NCI-H1694 (cell line): ENCODE measurements at regions not wholly inside any gene's neighbourhood (a gene's known extent, or its start where the extent isn't known, plus 50 kb on each side); places are given as distances from the start of the nearest gene placed in this dataset.
A peak's percentile ranks its signal among the peaks of the same experiment; 100 is the strongest.
"Not testable (repeated sequence)": the region's sequence is repeated elsewhere in the genome, so short reads cannot be mapped to it uniquely, and the experiment has no call there.

Source experiments
- DNase-seq: peaks from one replicate; lab custom pipeline; 2025; lab: John Stamatoyannopoulos, UW

DNA sequence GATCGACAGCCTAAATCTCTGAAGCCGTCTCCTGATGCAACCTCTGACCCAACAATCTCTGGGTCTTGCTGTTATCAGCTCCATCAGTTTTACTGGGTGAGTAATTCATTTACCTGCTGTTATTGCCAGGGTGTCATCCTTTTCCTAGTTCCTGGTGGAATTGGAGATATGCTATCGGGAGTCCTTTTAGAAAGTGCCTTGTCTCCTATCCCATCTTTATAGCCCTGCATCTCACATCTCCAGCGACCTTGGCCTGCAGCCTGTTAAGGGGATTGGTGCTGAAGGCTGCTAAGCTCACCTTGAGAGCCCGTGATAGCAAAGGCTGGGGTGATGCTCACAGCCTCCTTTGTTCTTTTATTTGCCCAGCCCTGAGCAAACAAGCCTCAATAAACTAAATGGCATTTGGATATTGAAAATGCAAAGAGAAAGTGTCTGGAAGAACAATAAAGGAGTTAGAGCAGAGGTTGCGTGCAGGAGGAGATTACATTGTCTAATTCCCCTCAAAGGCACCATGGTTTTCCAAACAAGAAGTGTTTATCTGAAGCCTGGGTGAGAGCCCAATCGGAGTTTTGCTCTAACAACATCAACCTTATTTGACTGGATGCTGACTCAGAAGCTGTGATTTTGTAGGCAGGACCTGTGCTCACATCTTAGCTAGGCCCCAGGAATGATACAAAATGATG lies 101.8 kb downstream of the RPLP1 start:
- no peak for DNase-seq

DNA sequence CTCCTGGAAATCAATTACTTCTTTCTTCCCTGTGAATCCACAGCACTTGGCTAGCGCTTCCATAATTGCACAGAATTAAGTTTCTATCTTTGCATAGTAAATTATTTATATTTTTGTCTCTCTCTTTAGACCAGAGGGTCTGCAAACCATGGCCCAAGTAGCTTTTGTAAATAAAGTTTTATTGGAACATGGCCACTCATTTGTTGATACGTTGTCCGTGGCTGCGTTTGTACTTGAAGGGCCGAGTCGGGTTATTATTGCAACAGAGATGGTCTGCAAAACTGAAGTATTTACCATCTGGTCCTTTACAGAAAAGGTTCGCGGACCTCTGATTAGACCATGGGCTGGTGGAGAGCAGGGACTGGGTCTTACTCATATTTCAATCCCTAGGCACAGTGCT lies 102.5 kb downstream of the RPLP1 start:
- no peak for DNase-seq

GRCh38 chr15:69556344-69556743 lies 103.7 kb downstream of the RPLP1 start:
- no peak for DNase-seq

DNA sequence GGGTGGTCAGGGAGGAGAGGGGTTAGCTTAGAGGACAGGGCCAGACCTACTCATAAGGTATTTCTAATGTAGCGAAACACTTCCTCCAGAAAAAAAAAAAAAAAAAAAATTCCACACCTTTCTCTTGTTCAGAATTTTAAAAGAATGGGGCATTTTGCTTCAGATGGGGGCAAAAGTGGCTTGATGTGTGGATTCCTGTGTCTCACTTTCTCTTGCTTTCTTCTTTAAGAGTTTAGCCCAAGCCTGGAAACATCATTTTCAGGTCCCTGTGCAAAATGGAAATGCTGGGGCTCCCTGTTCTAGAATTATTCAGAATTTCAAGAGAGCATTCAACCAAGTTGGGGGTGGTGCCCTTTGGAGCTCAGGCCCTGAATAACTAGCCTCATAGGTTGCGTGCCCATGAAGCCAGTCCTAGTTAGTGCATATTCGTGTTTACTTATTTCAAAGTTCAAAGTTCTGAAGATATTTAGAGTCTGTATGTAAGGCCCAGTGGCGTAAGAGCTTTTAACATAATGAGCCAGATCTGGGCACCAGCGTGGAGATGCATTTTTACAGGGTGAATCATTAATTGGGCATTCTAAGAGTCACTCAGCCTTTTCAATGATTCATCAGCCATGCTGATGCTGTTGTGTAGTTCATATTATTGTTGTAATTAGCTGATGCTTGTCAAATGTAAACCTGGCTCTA lies 104.5 kb downstream of the RPLP1 start:
- no peak for DNase-seq

GRCh38 chr15:69557707-69558409 lies 105.2 kb downstream of the RPLP1 start:
- DNase-seq, result no peak

- no peak for DNase-seq
Observed at GRCh38 chr15:69559440-69560190, 107.0 kb downstream of the RPLP1 start.

DNA sequence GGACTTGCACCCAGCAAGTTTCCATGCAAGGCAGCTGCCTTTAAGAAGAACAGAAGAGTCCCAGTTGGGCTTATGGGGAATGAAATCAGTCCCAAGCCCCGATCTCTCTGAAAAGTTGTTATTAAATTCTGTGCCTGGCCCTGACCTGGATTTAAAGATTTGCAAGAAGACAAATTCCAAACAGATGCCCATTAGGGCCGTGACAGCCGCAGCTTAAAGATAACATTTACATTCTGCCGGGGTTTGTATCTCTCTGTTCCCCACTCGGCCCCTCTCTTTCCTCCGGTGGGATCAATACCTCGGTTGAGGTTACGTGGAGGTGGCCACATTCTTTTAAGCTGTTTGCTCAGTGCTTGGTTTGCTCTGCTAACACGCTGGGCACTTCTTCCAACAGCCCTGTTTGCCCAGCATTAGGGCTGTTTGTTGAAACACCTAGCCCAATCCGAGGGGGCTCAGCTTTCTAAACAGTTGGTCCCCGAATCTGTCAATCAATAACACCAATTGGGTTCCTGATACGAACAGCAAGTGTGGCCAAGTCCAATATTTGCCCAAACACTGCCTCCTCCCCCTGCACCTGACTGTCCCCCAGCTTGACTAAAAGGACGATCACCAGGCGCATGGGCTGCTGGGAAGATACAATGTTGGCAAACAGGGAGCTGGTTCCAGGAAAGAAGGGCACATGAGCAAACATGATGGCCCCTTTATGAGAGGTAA lies 108.6 kb downstream of the RPLP1 start:
- DNase-seq, result no peak

DNA sequence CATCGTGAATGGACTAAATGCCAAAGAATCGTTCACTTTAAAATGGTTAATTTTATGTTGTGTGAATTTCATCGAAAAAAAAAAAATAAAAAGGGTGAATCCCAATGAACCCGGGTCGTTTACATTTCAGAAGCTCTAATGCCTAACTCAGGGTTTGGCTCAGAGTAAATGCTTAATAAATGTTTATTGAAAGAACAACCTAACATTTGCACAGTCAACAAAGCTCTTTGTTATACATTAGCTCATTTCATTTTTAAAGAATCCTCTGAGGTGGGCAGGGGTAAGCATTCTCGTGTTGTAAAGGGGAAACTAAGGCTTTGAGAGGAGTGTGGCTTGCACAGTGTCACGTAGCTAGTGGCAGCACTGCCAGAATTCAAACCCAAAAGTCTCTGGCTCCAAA lies 109.5 kb downstream of the RPLP1 start:
- no peak for DNase-seq

- no peak for DNase-seq
Observed at GRCh38 chr15:69562564-69562963, 109.9 kb downstream of the RPLP1 start.

DNA sequence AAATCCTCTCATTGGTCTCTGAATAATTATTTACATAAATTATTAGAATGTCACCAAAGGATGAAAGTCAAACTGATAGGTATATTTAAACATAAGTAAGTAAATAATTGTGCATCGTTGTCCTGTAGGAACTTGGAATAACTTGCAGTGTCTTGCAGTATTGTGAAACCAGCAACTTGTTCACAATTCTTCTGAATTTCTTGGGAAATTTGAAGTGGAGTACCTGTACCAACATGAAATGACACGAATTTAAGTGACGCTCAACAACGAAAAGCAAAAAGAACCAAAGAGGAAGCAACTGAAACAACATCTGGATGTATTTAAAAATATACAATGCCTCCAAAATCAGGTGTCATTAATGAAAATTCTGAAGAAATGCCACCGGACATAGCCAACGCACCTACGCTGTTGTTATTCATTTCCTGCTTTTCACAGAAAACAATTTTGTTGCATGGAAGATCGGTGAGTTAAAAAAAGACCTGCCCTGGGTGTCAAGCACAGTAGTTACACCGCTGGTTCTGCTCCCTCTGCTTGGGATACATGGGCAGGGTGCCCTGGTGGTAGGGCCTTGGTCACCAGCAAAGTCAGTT lies 112.5 kb downstream of the RPLP1 start:
- no peak for DNase-seq

GRCh38 chr15:69567238-69567760 lies 114.7 kb downstream of the RPLP1 start:
- not testable (repeated sequence) for DNase-seq

DNA sequence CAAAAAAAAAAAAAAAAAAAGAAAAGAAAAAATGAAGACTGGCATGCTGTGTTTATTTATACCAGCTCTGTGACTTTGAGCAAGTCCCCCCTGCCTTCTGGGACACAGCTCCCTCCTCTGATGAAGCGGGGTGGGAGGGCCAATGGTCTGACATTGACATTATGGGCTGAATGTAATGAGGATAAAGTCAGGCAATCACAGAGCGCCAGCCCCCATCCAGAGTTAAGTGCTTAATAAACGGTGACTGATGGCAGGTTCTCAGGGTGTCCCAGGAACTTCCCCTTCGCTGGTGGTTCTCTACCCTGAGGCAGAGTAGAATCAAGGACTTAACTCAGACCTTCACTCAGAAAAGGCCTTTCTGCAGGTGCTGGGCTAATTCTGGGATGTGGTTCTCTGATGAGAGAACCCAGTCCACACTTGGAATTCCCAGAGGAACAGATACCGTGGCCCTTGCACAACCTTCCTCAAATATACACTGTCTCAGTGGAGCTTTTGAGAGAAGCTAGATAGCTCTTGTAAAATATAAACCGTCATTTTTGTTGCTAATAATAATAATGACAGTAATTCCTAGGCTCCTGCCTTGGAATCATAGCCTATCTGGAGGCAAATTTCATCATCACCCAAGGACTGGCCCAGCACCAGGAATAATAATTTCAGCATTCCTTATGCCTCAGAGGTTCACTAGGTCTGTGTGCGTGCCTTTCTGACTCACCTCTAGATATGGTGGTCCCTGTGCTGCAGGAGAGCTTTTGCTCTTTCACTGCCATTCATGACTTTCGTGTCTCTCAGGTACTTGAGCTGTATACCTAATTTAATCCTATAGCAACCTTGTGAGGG lies 115.8 kb downstream of the RPLP1 start:
- DNase-seq, result no peak

- no peak for DNase-seq
Observed at GRCh38 chr15:69570454-69570853, 117.8 kb downstream of the RPLP1 start.

- no peak for DNase-seq
Observed at GRCh38 chr15:69570997-69571396, 118.4 kb downstream of the RPLP1 start.

GRCh38 chr15:69573278-69573677 lies 120.7 kb downstream of the RPLP1 start:
- DNase-seq, result not testable (repeated sequence)

DNA sequence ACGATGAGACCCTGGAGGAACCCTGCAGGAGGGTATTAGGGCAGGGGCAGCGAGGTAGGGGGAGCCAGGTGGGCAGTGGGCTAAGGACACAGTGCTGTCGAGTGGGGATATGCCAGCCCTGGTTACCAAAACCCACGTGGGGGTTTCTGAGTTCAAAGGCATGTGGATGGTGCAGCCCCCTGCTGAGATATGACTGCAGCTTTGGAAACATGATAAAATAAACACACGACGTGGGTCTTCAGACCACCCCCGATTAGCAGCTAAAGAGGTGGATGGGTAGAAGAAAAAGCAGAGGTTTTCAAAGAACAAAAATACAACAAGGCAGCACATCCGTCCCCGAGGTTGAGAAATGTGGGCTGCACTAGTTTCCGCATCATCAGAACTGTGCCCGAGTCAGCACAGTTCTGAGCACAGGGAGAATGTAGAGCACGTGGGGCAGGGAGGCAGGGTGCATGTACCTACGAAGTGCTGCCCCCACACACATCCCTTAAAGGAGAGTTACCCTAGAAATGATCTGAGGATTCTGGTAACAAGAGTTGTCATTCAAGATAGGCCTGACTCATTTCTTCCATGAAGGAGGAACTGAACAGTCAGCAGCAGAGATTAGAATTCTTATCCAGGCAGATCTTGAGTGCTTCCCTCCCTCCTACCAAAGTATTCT lies 121.3 kb downstream of the RPLP1 start:
- DNase-seq, result no peak

- DNase-seq, result no peak
Observed at GRCh38 chr15:69574506-69574905, 121.9 kb downstream of the RPLP1 start.

DNA sequence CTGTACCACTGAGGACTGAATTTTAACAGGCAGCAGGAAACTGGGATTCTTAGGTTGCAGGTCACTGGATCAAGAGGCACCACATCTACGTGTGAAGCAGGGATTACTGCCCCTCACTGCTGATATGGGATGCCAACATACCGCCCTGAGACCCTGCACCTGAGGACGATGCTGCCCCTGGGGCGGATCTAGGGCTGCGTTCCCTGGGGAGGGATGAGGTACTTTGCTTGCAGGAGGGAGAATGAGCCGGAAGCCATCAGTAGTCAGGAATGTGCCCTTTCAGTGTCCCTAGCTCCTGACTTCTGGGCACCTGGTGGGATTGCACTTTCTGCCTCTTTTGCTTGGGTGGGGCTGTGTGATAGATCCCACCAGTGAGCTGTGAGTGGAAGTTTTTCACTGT lies 122.8 kb downstream of the RPLP1 start:
- DNase-seq, result no peak

- DNase-seq, result peak; percentile 74
Observed at GRCh38 chr15:69576035-69576526, 123.5 kb downstream of the RPLP1 start.

- DNase-seq, result no peak
Observed at GRCh38 chr15:69576948-69577351, 124.3 kb downstream of the RPLP1 start.
